PFSK-1 (cell line): ENCODE measurements at regions not wholly inside any gene's neighbourhood (a gene's known extent, or its start where the extent isn't known, plus 50 kb on each side); places are given as distances from the start of the nearest gene placed in this dataset.

Experiments
- FOXP2 ChIP-seq: optimal IDR thresholded peaks from 2 replicates; pipeline ENCODE3; 2011; ENCODE audit warnings: borderline replicate concordance, control low read depth, inconsistent platforms; ENCODE audit not compliant: insufficient read depth; ENCODE audit errors: extremely low read length, extremely low read depth
- POLR2AphosphoS5 ChIP-seq: IDR thresholded peaks from 2 replicates; pipeline ENCODE4 v1.6.1; 2012; ENCODE audit warnings: low read depth, mild to moderate bottlenecking, control low read depth, low read length, moderate library complexity
- REST ChIP-seq, 2 experiments: IDR thresholded peaks; 2 replicates each; pipeline versions ENCODE4 v1.6.1 to v1.8.0; 2011 to 2012; ENCODE audit warnings: low read depth in 2 of 2, low read length in 2 of 2, control low read depth in 1 of 2, inconsistent platforms in 1 of 2, mild to moderate bottlenecking in 1 of 2, moderate library complexity in 1 of 2; ENCODE audit not compliant: insufficient read depth in 1 of 2
- SIN3A ChIP-seq: IDR thresholded peaks from 2 replicates; pipeline ENCODE4 v1.6.1; 2012; ENCODE audit warnings: mild to moderate bottlenecking, low read length, moderate library complexity, borderline replicate concordance; ENCODE audit not compliant: insufficient read depth
- TAF1 ChIP-seq: IDR thresholded peaks from 2 replicates; pipeline ENCODE4 v1.6.1; 2012; ENCODE audit warnings: low read length, control low read depth, borderline replicate concordance; ENCODE audit not compliant: insufficient read depth

DNA sequence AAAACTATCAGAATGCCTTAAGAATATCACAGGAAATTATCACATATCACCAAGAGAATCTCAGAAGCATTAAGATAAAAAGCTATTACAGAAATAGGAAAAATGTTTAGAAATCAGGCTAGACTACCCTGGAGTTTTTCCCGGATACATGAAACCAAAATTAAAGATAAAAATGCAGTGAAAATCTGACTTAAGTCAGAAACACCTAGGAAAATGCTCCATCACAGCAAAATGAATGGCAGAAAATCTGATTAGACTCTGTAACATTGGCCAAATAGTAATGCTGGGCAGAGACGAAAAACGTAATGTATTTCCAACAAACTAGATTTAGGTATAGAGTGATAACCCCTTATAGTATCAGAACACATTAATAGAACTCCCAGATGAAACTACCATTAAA is 1626.7 kb upstream of the C9orf72 start:
- TF ChIP-seq POLR2AphosphoS5 (no peak), SIN3A (no peak), FOXP2 (no peak), REST (IDR thresholded peaks at IDR 0.05; ENCODE audit: insufficient read depth in 1 of 2, low read depth in 2 of 2, low read length in 2 of 2) (no peak), TAF1 (no peak)

DNA sequence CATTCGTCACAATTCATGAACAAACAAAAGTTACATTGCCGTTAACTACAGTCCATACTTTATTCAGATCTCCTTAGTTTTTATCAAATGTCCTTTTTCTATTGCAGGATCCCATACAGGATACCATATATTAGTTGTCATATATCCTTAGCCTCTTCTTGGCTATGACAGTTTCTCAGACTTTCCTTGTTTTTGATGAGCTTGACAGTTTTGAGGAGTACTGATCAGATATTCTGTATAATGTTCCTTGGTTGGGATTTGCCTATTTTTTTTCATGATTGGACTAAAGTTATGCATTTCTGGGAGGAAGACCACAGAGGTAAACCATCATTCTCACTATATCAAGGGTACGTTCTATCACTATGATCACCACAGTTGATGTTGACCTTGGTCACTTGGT is 1627.4 kb upstream of the C9orf72 start:
- TF ChIP-seq POLR2AphosphoS5 = no peak
- no peak for TF ChIP-seq REST (IDR thresholded peaks at IDR 0.05; ENCODE audit: insufficient read depth in 1 of 2, low read depth in 2 of 2, low read length in 2 of 2)
- TF ChIP-seq FOXP2 = no peak
- no peak for TF ChIP-seq TAF1
- no peak for TF ChIP-seq SIN3A

GRCh38 chr9:29203244-29203930 is 1630.1 kb upstream of the C9orf72 start:
- TF ChIP-seq SIN3A (no peak), FOXP2 (no peak), REST (IDR thresholded peaks at IDR 0.05; ENCODE audit: insufficient read depth in 1 of 2, low read depth in 2 of 2, low read length in 2 of 2) (no peak), POLR2AphosphoS5 (no peak), TAF1 (no peak)

- TF ChIP-seq POLR2AphosphoS5 = no peak
- no peak for TF ChIP-seq FOXP2
- no peak for TF ChIP-seq SIN3A
- no peak for TF ChIP-seq REST (IDR thresholded peaks at IDR 0.05; ENCODE audit: insufficient read depth in 1 of 2, low read depth in 2 of 2, low read length in 2 of 2)
- no peak for TF ChIP-seq TAF1
Observed at GRCh38 chr9:29208670-29209069, 1635.4 kb upstream of the C9orf72 start.

DNA sequence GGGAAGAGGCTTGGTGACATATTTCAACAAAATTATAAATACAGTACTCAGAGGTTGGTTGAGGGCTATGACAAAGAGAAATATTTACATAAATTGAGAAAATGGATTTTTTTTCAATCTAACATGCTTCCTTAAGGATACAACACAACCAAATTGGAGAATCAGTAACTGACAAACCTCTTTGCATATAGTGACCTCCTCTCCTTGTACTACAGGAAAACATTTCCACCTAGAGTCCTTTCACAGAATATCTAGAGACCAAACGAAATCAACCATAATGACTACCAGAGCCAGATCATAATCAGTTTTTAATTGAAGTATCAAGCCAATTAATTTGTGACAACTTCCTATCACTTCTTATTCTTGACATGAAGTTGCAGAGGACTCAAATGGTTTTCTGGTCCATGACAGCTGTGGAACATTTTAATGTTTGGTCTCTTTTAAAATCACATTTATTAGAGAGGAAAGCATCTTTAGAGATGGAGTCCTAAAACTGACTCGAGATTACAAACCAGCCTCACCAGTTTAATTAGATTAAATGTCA is 1636.5 kb upstream of the C9orf72 start:
- TF ChIP-seq FOXP2 (no peak), REST (IDR thresholded peaks at IDR 0.05; ENCODE audit: insufficient read depth in 1 of 2, low read depth in 2 of 2, low read length in 2 of 2) (no peak), TAF1 (no peak), SIN3A (no peak), POLR2AphosphoS5 (no peak)
